HepG2 (cell line): ENCODE measurements at regions not wholly inside any gene's neighbourhood (a gene's known extent, or its start where the extent isn't known, plus 50 kb on each side); places are given as distances from the start of the nearest gene placed in this dataset.
A peak's percentile ranks its signal among the peaks of the same experiment; 100 is the strongest.

Experiments
- ATAC-seq: fragments of 200-7000 bp; cut with Tn5 transposase; 3 replicates; pipeline ENCODE4 v1.9.1; 2020; ENCODE audit warnings: mild to moderate bottlenecking, moderate library complexity
- BruUV-seq: library from RNA; stranded (reverse); fragments of 400-500 nt; replicated peaks from 2 replicates; lab custom pipeline; 2021; lab: Mats Ljungman, UMichigan
- CTCF ChIA-PET: fragments of 300-600 bp; formaldehyde crosslinking; extraction: SDS; loops from one replicate; lab custom pipeline; 2021; ENCODE audit warnings: low total read pairs, inconsistent platforms, low intra/inter-chr PET ratio; lab: Yijun Ruan, JAX
- POLR2A ChIA-PET: fragments of 350-600 bp; sonication (Branson Sonifier 250); formaldehyde crosslinking; loops from one replicate; lab custom pipeline; 2020; ENCODE audit warnings: antibody characterized with exemption, inconsistent platforms; lab: Yijun Ruan, JAX
- DNase-seq: peaks from one replicate; pipeline ENCODE4 v3.0.0-alpha.2; 2015; ENCODE audit warnings: low spot score
- FAIRE-seq: peaks from 3 replicates; lab custom pipeline; 2011; peaks lifted over from hg19 to GRCh38; lab: Jason Lieb, UNC
- H2AFZ ChIP-seq: one replicate; pipeline ENCODE4 v1.6.1; 2011; ENCODE audit warnings: low read length, inconsistent platforms
- H3K27ac ChIP-seq: fragments of 300-600 bp; 3 replicates; pipeline ENCODE4 v1.8.0; 2011; ENCODE audit warnings: mixed run types, mild to moderate bottlenecking, mixed read lengths, low read length, inconsistent platforms; ENCODE audit not compliant: insufficient read depth; ENCODE audit errors: extremely low read length
- H3K27me3 ChIP-seq, 2 experiments: fragments of 200-600 bp in 1 of 2; 2 replicates in 1 of 2; 3 replicates in 1 of 2; pipeline versions ENCODE4 v1.6.0 to v1.8.0; 2011; ENCODE audit warnings: low read length in 2 of 2, mild to moderate bottlenecking in 2 of 2, moderate library complexity in 2 of 2, inconsistent platforms in 1 of 2; ENCODE audit not compliant: insufficient read depth in 2 of 2, control insufficient read depth in 1 of 2
- H3K36me3 ChIP-seq, 2 experiments: fragments of 200-600 bp in 1 of 2; replicated peaks in 1 of 2; 2 replicates in 1 of 2; 3 replicates in 1 of 2; pipeline versions ENCODE4 v1.5.1 to v1.8.0; 2011; ENCODE audit warnings: low read length in 2 of 2, inconsistent platforms in 1 of 2; ENCODE audit not compliant: insufficient read depth in 2 of 2, control insufficient read depth in 1 of 2
- H3K4me1 ChIP-seq: 2 replicates; pipeline ENCODE4 v1.5.1; 2012; ENCODE audit warnings: low read length, inconsistent platforms; ENCODE audit not compliant: insufficient read depth
- H3K4me2 ChIP-seq: 2 replicates; pipeline ENCODE4 v1.6.0; 2011; ENCODE audit warnings: low read depth, low read length, inconsistent platforms
- H3K4me3 ChIP-seq, 3 experiments: fragments of 200-600 bp in 1 of 3; sonication (generic), shearing (Covaris generic) in 1 of 3; replicated peaks in 1 of 3; 2 replicates each; pipeline ENCODE4 v1.5.1; 2011 to 2016; ENCODE audit warnings: low read length in 3 of 3, inconsistent platforms in 2 of 3, low read depth in 2 of 3, mild to moderate bottlenecking in 2 of 3, control low read depth in 1 of 3, mixed read lengths in 1 of 3; ENCODE audit not compliant: insufficient read depth in 1 of 3
- H3K79me2 ChIP-seq: one replicate; pipeline ENCODE4 v1.6.1; 2011; ENCODE audit warnings: low read length, inconsistent platforms; ENCODE audit not compliant: insufficient read depth
- H3K9ac ChIP-seq: 2 replicates; pipeline ENCODE4 v1.6.0; 2011; ENCODE audit warnings: mild to moderate bottlenecking, low read depth, low read length, inconsistent platforms; ENCODE audit not compliant: insufficient read depth
- H3K9me3 ChIP-seq: 2 replicates; pipeline ENCODE4 v1.5.1; 2012; ENCODE audit warnings: mild to moderate bottlenecking, low read length
- H4K20me1 ChIP-seq: 2 replicates; pipeline ENCODE4 v1.6.0; 2011; ENCODE audit warnings: inconsistent platforms, mild to moderate bottlenecking, low read length, moderate library complexity; ENCODE audit not compliant: insufficient read depth
- ARID5B ChIP-seq: IDR thresholded peaks from 2 replicates; pipeline ENCODE4 v1.4.0; 2020; ENCODE audit warnings: mild to moderate bottlenecking, missing genetic modification reagents
- KMT2A ChIP-seq: sonication (generic); formaldehyde crosslinking; IDR thresholded peaks from 2 replicates; pipeline ENCODE4 v1.4.0; 2020; ENCODE audit warnings: missing genetic modification reagents
- NFIB ChIP-seq: sonication (generic); formaldehyde crosslinking; IDR thresholded peaks from 2 replicates; pipeline ENCODE4 v1.9.0; 2021; ENCODE audit warnings: missing genetic modification reagents, mild to moderate bottlenecking, borderline replicate concordance
- NR2F1 ChIP-seq, 2 experiments: fragments of 450-650 bp in 1 of 2; formaldehyde crosslinking in 1 of 2; IDR thresholded peaks; 2 replicates each; pipeline versions ENCODE4 v1.5.0 to v1.6.1; 2016 to 2020; ENCODE audit warnings: mild to moderate bottlenecking in 1 of 2, missing compliant biosample characterization in 1 of 2, missing genetic modification reagents in 1 of 2, moderate library complexity in 1 of 2
- NR2F6 ChIP-seq, 2 experiments: IDR thresholded peaks; 2 replicates each; pipeline ENCODE4 v1.6.1; 2016; ENCODE audit warnings: antibody characterized with exemption in 1 of 2, mild to moderate bottlenecking in 1 of 2
- RAD21 ChIP-seq: fragments of 450-650 bp; formaldehyde crosslinking; IDR thresholded peaks from 2 replicates; pipeline ENCODE4 v1.5.0; 2020; ENCODE audit warnings: mild to moderate bottlenecking
- ZFAT ChIP-seq: sonication (generic); formaldehyde crosslinking; conservative IDR thresholded peaks from 2 replicates; pipeline ENCODE4 v1.8.1; 2023; ENCODE audit warnings: missing genetic modification reagents, inconsistent platforms
- ZFP82 ChIP-seq: sonication (generic); formaldehyde crosslinking; IDR thresholded peaks from 2 replicates; pipeline ENCODE4 v1.5.1; 2020; ENCODE audit warnings: mild to moderate bottlenecking, missing genetic modification reagents, borderline replicate concordance
- ZNF292 ChIP-seq: sonication (generic); formaldehyde crosslinking; IDR thresholded peaks from 2 replicates; pipeline ENCODE4 v1.8.1; 2022; ENCODE audit warnings: mild to moderate bottlenecking, low read depth, missing genetic modification reagents, borderline replicate concordance
- ZNF331 ChIP-seq: sonication (generic); formaldehyde crosslinking; IDR thresholded peaks from 2 replicates; pipeline ENCODE4 v1.4.0; 2020; ENCODE audit warnings: missing genetic modification reagents
- WGBS: methylation state at CpG from one replicate; pipeline ENCODE4 v1.1.6; 2017; ENCODE audit warnings: low lambda C conversion rate; 5-methylcytosine and 5-hydroxymethylcytosine counted together
- in situ Hi-C: cut with HindIII; loops from 2 replicates; pipeline ENCODE4 v1.10.0; 2017; ENCODE audit warnings: low pct_unique_long_range_greater_than_20kb; ENCODE audit not compliant: extremely low pct_ligation_motif_present
- intact Hi-C: fragments of 100-400 bp; cut with micrococcal nuclease; formaldehyde crosslinking; loops from one replicate; pipeline ENCODE4 v1.10.0; 2022; ENCODE audit not compliant: unreplicated experiment

DNA sequence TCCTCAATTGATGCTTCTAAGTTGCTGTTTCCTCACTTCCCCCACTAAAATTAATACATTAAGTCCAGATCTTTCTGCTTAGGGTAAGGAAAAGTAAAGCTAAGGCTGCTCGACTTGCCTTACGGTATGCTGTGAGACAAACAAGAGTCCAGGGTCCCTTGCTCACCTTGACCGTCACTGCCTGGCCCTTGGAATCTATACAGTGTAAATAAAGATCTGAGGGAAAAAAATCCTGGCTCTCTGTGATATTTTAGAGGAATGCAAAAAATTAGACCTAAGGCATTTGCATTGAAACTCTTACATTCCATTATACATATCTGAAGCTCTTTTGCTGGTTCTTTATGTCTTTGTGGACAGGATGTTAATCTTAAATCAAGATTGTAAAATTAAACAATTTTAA is 129.6 kb upstream of the HCCS start (continued):
- TF ChIP-seq ARID5B (CRISPR knock-in tag) (peak; percentile 50; the same call in 1 of the 2 replicates), NFIB (CRISPR knock-in tag) (no peak), NR2F6 (IDR thresholded peaks at IDR 0.05) (peak; percentile 34; the same call in 1 of the 2 replicates), NR2F6 (CRISPR knock-in tag; IDR thresholded peaks at IDR 0.05) (0 out of 2 replicates have a peak, but pooled peaks have one; percentile 11), ZNF292 (CRISPR knock-in tag) (no peak), RAD21 (no peak)

DNA sequence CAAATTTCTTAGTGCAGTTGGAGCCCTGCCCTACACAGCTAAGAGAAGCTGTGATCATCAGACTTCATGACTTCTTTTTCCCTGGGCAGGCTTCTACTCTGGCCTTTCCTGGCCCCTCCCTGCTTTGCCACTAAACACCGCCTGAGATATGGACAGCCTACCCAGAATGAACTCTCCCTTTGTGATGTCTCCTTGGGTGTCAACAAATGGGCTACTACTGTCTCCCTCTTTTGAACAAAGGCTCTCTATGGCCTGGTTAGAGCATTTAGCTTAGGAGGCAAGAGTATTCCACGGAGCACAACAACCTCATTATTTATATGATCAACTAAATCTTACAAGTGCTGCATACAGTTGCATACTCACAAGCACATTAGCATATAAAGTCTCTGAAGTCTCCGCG is 127.6 kb upstream of the HCCS start:
- no TSS peak for BruUV-seq

More for the DNA sequence above, 127.6 kb upstream of the HCCS start:
- H3K9ac ChIP-seq, result no peak overlapping the region
- H3K79me2 ChIP-seq, result no peaks in the 10 kb centered on the region
- H2AFZ ChIP-seq, result no peak overlapping the region
- DNase-seq (peak; percentile 39), FAIRE-seq (no peak), ATAC-seq (peak; percentile 41; the same call in 2 of the 3 replicates)
- H3K9me3 ChIP-seq, result no peaks in the 10 kb centered on the region
- H3K27me3 ChIP-seq, result no peaks in the 10 kb centered on the region
- TF ChIP-seq KMT2A (CRISPR knock-in tag) (no peak), ZNF331 (CRISPR knock-in tag) (no peak), ZFP82 (no peak), ZFAT (no peak), NR2F1 (CRISPR knock-in tag; IDR thresholded peaks at IDR 0.05) (no peak)
- ChIA-PET POLR2A (interaction anchor here (1.4 kb wide), 1 partner anchor 9 kb away, joined by 8 read pairs; no protein-coding TSS in a partner anchor), CTCF (no interaction called here)
- no peaks in the 10 kb centered on the region for H4K20me1 ChIP-seq
- peaks cover 35% of the 10 kb centered on the region for H3K4me1 ChIP-seq
- H3K4me2 ChIP-seq, result no peak overlapping the region
- H3K4me3 ChIP-seq, result no peak overlapping the region
- intact Hi-C loops, result loop anchor here (5.0 kb wide), 1 partner anchor 81 kb away; no protein-coding TSS in a partner anchor
- no peaks in the 10 kb centered on the region for H3K36me3 ChIP-seq
- H3K27ac ChIP-seq, result peak overlapping the region; percentile 35
- in situ Hi-C loops, result no loop called here
- WGBS, result 83% methylated on average over 4 of the region's 4 CpGs
